ENCODE measurements at regions not wholly inside any gene's neighbourhood (a gene's known extent, or its start where the extent isn't known, plus 50 kb on each side); places are given as distances from the start of the nearest gene placed in this dataset.

DNA sequence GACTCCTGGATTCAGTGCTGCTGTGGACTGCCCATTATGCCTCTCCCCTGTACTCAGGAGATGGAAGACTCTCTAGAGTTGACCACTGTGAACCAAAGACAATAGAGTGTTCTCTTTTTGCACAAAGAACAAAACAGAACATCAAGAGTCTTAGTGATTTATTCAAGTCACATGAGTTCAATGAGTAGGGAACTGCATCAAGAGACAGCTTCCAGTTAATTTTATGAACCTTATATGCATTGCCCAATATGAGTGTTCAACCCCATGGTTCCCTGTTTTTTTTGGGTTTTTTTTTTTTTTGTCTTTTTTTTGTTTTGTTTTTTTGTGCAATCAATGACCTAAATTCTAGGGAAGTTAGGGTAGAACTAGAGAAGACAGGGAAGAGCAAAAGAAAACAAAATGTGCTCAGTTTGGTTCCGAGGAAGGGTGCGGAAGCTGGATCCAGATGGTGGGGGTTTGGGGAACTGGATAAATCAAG is 224.3 kb downstream of the MAFB start:
- TF ChIP-seq, protein P1, sequence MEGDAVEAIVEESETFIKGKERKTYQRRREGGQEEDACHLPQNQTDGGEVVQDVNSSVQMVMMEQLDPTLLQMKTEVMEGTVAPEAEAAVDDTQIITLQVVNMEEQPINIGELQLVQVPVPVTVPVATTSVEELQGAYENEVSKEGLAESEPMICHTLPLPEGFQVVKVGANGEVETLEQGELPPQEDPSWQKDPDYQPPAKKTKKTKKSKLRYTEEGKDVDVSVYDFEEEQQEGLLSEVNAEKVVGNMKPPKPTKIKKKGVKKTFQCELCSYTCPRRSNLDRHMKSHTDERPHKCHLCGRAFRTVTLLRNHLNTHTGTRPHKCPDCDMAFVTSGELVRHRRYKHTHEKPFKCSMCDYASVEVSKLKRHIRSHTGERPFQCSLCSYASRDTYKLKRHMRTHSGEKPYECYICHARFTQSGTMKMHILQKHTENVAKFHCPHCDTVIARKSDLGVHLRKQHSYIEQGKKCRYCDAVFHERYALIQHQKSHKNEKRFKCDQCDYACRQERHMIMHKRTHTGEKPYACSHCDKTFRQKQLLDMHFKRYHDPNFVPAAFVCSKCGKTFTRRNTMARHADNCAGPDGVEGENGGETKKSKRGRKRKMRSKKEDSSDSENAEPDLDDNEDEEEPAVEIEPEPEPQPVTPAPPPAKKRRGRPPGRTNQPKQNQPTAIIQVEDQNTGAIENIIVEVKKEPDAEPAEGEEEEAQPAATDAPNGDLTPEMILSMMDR (conservative IDR thresholded peaks at IDR 0.05; ENCODE audit: low read depth, low read length): no peak
- TF ChIP-seq EZH2 (IDR thresholded peaks at IDR 0.05; ENCODE audit: low read length, unreplicated experiment): no peak
- TF ChIP-seq EZH2phosphoT487 (IDR thresholded peaks at IDR 0.05; ENCODE audit: borderline replicate concordance, low read length): no peak
